Adrenal gland (tissue), 5 donors: ENCODE measurements at regions not wholly inside any gene's neighbourhood (a gene's known extent, or its start where the extent isn't known, plus 50 kb on each side); places are given as distances from the start of the nearest gene placed in this dataset.

Experiments
- POLR2A ChIP-seq, 2 donors: fragments of 450-650 bp; IDR thresholded peaks; one replicate each; pipeline ENCODE4 v1.6.1; 2017; ENCODE audit warnings: antibody characterized with exemption in 2 of 2, mild to moderate bottlenecking in 2 of 2, moderate library complexity in 1 of 2
- TF ChIP-seq, protein P1 (sequence below), 6 experiments: fragments of 450-650 bp in 4 of 6; fragments of 200-600 bp in 2 of 6; sonication (generic) in 1 of 6; IDR thresholded peaks; 1 replicate in 5 of 6; 2 replicates in 1 of 6; pipeline versions ENCODE4 v1.5.1 to v1.8.0; 2016 to 2021; ENCODE audit warnings: antibody characterized with exemption in 6 of 6, mild to moderate bottlenecking in 2 of 6, moderate library complexity in 1 of 6
- donor health status: DM: no; HTN: no; CAD: no.

- TF ChIP-seq, protein P1, sequence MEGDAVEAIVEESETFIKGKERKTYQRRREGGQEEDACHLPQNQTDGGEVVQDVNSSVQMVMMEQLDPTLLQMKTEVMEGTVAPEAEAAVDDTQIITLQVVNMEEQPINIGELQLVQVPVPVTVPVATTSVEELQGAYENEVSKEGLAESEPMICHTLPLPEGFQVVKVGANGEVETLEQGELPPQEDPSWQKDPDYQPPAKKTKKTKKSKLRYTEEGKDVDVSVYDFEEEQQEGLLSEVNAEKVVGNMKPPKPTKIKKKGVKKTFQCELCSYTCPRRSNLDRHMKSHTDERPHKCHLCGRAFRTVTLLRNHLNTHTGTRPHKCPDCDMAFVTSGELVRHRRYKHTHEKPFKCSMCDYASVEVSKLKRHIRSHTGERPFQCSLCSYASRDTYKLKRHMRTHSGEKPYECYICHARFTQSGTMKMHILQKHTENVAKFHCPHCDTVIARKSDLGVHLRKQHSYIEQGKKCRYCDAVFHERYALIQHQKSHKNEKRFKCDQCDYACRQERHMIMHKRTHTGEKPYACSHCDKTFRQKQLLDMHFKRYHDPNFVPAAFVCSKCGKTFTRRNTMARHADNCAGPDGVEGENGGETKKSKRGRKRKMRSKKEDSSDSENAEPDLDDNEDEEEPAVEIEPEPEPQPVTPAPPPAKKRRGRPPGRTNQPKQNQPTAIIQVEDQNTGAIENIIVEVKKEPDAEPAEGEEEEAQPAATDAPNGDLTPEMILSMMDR (IDR thresholded peaks at IDR 0.05): no peak
- no peak for TF ChIP-seq POLR2A (IDR thresholded peaks at IDR 0.05)
Measured at GRCh38 chr17:73847952-73848351, 203.7 kb upstream of the SDK2 start.
